ENCODE measurements at regions not wholly inside any gene's neighbourhood (a gene's known extent, or its start where the extent isn't known, plus 50 kb on each side); places are given as distances from the start of the nearest gene placed in this dataset.

DNA sequence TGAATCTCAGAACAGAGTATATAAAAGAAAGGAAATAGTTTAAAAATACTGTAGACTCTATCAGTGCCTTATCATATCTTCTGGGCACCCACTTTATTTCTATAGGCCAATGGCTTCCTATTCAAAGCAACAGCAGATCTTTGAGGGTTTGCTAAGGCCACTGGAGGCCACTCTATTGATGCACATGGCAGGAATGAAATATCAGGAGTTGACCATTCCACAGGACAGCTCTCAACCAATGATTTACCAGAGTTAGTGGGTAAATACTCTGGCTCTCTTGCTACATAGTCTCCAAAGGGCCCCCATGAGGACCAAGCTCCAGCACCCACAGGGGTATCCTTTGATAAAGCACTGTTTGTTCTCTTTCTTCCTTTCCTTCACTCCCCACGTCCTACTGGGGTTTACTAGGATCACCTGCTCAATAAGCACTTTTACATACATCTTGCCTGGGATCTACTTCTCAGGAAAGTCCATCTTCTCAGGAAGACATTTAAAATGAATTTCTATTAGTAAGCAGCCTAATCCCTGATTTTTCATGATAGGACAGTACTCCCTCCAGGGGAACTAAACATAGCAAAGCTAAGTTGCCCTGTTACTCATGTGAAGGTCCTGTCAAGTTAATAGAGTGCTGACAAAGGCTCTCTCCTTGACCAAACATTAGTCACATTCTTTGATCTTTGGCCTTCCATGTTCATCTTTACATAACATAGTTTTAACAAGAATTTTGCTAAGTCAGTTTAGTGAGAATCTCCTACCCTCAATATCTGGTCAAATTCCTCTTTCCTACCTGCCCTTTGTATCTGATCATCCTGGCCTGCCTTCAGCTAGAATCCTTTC lies 459.7 kb downstream of the GRXCR1 start:
- DNase-seq: no peak
- TF ChIP-seq, protein P1, sequence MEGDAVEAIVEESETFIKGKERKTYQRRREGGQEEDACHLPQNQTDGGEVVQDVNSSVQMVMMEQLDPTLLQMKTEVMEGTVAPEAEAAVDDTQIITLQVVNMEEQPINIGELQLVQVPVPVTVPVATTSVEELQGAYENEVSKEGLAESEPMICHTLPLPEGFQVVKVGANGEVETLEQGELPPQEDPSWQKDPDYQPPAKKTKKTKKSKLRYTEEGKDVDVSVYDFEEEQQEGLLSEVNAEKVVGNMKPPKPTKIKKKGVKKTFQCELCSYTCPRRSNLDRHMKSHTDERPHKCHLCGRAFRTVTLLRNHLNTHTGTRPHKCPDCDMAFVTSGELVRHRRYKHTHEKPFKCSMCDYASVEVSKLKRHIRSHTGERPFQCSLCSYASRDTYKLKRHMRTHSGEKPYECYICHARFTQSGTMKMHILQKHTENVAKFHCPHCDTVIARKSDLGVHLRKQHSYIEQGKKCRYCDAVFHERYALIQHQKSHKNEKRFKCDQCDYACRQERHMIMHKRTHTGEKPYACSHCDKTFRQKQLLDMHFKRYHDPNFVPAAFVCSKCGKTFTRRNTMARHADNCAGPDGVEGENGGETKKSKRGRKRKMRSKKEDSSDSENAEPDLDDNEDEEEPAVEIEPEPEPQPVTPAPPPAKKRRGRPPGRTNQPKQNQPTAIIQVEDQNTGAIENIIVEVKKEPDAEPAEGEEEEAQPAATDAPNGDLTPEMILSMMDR (IDR thresholded peaks at IDR 0.05; ENCODE audit: control extremely low read depth, extremely low read depth): no peak
- Histone ChIP-seq H3K4me1 (ENCODE audit: control insufficient read depth in 5 of 5, insufficient read depth in 5 of 5, low read length in 5 of 5) (no peaks in the 10 kb centered on the region), H3K27me3 (ENCODE audit: control insufficient read depth in 3 of 3, insufficient read depth in 3 of 3, low read length in 2 of 3) (no peaks in the 10 kb centered on the region), H3K27ac (ENCODE audit: low read depth in 1 of 2, low read length in 1 of 2) (no peak overlapping the region), H3K36me3 (ENCODE audit: control insufficient read depth in 4 of 4, insufficient read depth in 4 of 4, low read length in 4 of 4) (no peaks in the 10 kb centered on the region), H3K4me3 (no peak overlapping the region), H3K9ac (ENCODE audit: insufficient read depth in 1 of 2, low read length in 2 of 2) (no peak overlapping the region), H3K9me3 (ENCODE audit: control insufficient read depth in 4 of 4, insufficient read depth in 3 of 4, low read length in 3 of 4) (no peaks in the 10 kb centered on the region)
- ATAC-seq (ENCODE audit: insufficient read depth, low FRiP score): no peak
- 0% methylated on average over 1 of the region's 1 CpG for WGBS, 2 donors

DNA sequence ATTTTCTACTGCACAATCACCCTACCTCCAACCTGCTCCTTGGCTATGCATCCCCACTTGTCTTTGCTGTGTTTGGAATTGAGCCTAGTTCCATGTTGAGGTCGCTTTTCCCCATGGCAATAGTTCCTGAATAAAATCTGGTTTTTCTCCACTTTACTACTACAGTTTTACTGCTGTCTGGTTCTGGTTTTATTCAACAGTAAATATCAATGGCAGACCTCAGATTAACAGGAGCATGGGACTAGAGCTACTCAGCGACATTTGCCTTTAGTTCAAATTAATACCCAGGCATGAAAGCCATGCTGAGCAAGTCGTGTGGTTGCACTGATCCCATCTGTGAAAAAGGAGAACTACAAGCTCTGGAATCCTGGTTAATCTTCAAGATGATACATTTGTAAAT lies 460.3 kb downstream of the GRXCR1 start:
- no peak overlapping the region for H3K27ac ChIP-seq (ENCODE audit: low read depth in 1 of 2, low read length in 1 of 2)
- 67 to 79% methylated on average over 3 of the region's 3 CpGs for WGBS, 2 donors
- TF ChIP-seq, protein P1 (IDR thresholded peaks at IDR 0.05; ENCODE audit: control extremely low read depth, extremely low read depth): no peak
- no peak for ATAC-seq (ENCODE audit: insufficient read depth, low FRiP score)
- H3K9me3 ChIP-seq (ENCODE audit: control insufficient read depth in 4 of 4, insufficient read depth in 3 of 4, low read length in 3 of 4): no peaks in the 10 kb centered on the region
- no peaks in the 10 kb centered on the region for H3K36me3 ChIP-seq (ENCODE audit: control insufficient read depth in 4 of 4, insufficient read depth in 4 of 4, low read length in 4 of 4)
- H3K9ac ChIP-seq (ENCODE audit: insufficient read depth in 1 of 2, low read length in 2 of 2): no peak overlapping the region
- H3K4me3 ChIP-seq: no peak overlapping the region
- no peak for DNase-seq
- no peaks in the 10 kb centered on the region for H3K4me1 ChIP-seq (ENCODE audit: control insufficient read depth in 5 of 5, insufficient read depth in 5 of 5, low read length in 5 of 5)
- H3K27me3 ChIP-seq (ENCODE audit: control insufficient read depth in 3 of 3, insufficient read depth in 3 of 3, low read length in 2 of 3): no peaks in the 10 kb centered on the region

DNA sequence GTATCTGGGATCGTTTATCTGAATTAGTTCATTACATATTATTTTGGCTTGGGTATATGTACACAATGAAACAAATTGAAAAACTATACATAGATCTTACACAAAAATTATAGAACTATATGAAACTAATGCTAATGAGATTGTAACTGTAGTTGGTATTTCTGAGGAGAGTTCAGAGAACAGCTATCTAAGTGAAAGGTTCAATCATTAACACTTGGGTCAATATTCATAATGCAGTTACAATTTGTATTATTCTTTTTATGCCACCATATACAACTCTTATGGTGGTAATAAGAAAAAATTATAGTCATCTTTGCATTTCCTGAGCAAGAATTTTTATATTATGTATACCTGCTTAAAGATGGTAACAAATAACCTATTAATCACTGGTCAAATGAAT lies 461.0 kb downstream of the GRXCR1 start:
- Histone ChIP-seq H3K36me3 (ENCODE audit: control insufficient read depth in 4 of 4, insufficient read depth in 4 of 4, low read length in 4 of 4) (no peaks in the 10 kb centered on the region), H3K4me1 (ENCODE audit: control insufficient read depth in 5 of 5, insufficient read depth in 5 of 5, low read length in 5 of 5) (no peaks in the 10 kb centered on the region), H3K4me3 (no peak overlapping the region), H3K9ac (ENCODE audit: insufficient read depth in 1 of 2, low read length in 2 of 2) (no peak overlapping the region), H3K27ac (ENCODE audit: low read depth in 1 of 2, low read length in 1 of 2) (no peak overlapping the region), H3K27me3 (ENCODE audit: control insufficient read depth in 3 of 3, insufficient read depth in 3 of 3, low read length in 2 of 3) (no peaks in the 10 kb centered on the region), H3K9me3 (ENCODE audit: control insufficient read depth in 4 of 4, insufficient read depth in 3 of 4, low read length in 3 of 4) (no peaks in the 10 kb centered on the region)
- WGBS, 2 donors: 49 to 75% methylated on average over 1 of the region's 1 CpG
- no peak for ATAC-seq (ENCODE audit: insufficient read depth, low FRiP score)
- DNase-seq: no peak
- TF ChIP-seq, protein P1 (IDR thresholded peaks at IDR 0.05; ENCODE audit: control extremely low read depth, extremely low read depth): no peak

Data from lung (tissue), 11 donors.